HCT116 (cell line): ENCODE measurements at regions not wholly inside any gene's neighbourhood (a gene's known extent, or its start where the extent isn't known, plus 50 kb on each side); places are given as distances from the start of the nearest gene placed in this dataset.

ENCODE experiments used
- ATAC-seq: fragments of 200-7000 bp; cut with Tn5 transposase; 2 replicates; pipeline ENCODE4 v1.9.1; 2020; ENCODE audit warnings: mild to moderate bottlenecking, moderate library complexity
- BruUV-seq: library from RNA; stranded (reverse); fragments of 400-500 nt; replicated peaks from 2 replicates; lab custom pipeline; 2021; lab: Mats Ljungman, UMichigan
- CTCF ChIA-PET: fragments of 300-600 bp; sonication (Branson Sonifier 250); formaldehyde crosslinking; loops from one replicate; lab custom pipeline; 2021; ENCODE audit warnings: antibody characterized with exemption; lab: Charles Lee
- POLR2A ChIA-PET: fragments of 300-600, 350-600 bp; sonication (Branson Sonifier 250); formaldehyde crosslinking; loops from one replicate; lab custom pipeline; 2021; ENCODE audit warnings: antibody characterized with exemption; lab: Charles Lee
- RAD21 ChIA-PET, 2 experiments: fragments of 300-600 bp; sonication (Branson Sonifier 250); formaldehyde crosslinking; loops; one replicate each; lab custom pipeline; 2023; ENCODE audit warnings: low total read pairs in 2 of 2; ENCODE audit not compliant: uncharacterized antibody in 2 of 2, unreplicated experiment in 2 of 2, low non-redundant PET in 1 of 2; lab: Charles Lee
- DNase-seq: peaks from one replicate; pipeline ENCODE4 v3.0.0-alpha.2; 2010; ENCODE audit warnings: low read depth, low spot score
- H2AFZ ChIP-seq: fragments of 200-600 bp; shearing (Covaris generic), sonication (generic); 2 replicates; pipeline ENCODE4 v1.6.1; 2017; ENCODE audit warnings: low read depth, mixed run types, mixed read lengths, antibody characterized with exemption, low read length; ENCODE audit not compliant: poor library complexity, severe bottlenecking
- H3K27ac ChIP-seq: 2 replicates; pipeline ENCODE4 v1.5.1; 2012; ENCODE audit warnings: low read depth, low read length
- H3K27me3 ChIP-seq: fragments of 200-600 bp; sonication (generic); 2 replicates; pipeline ENCODE4 v1.6.1; 2016; ENCODE audit warnings: mixed run types, low read length, mixed read lengths; ENCODE audit not compliant: insufficient read depth
- H3K36me3 ChIP-seq, 2 experiments: fragments of 200-500 bp in 1 of 2; fragments of 200-600 bp in 1 of 2; sonication (Bioruptor generic) in 1 of 2; sonication (generic) in 1 of 2; 2 replicates each; pipeline versions ENCODE4 v1.5.1 to v1.6.1; 2014 to 2016; ENCODE audit warnings: low read length in 2 of 2, inconsistent platforms in 1 of 2, mixed read lengths in 1 of 2, mixed run types in 1 of 2; ENCODE audit not compliant: insufficient read depth in 2 of 2, control insufficient read depth in 1 of 2
- H3K4me1 ChIP-seq, 2 experiments: fragments of 200-600 bp in 1 of 2; sonication (generic) in 1 of 2; 2 replicates each; pipeline versions ENCODE4 v1.5.1 to v1.6.1; 2012 to 2017; ENCODE audit warnings: low read length in 2 of 2, inconsistent platforms in 1 of 2, mild to moderate bottlenecking in 1 of 2, mixed read lengths in 1 of 2, mixed run types in 1 of 2, moderate library complexity in 1 of 2; ENCODE audit not compliant: insufficient read depth in 2 of 2, control insufficient read depth in 1 of 2
- H3K4me2 ChIP-seq: fragments of 200-600 bp; sonication (generic); 2 replicates; pipeline ENCODE4 v1.6.1; 2017; ENCODE audit warnings: mixed run types, low read length, mixed read lengths
- H3K4me3 ChIP-seq, 2 experiments: fragments of 200-600 bp in 1 of 2; sonication (generic) in 1 of 2; replicated peaks in 1 of 2; 2 replicates each; pipeline ENCODE4 v1.5.1; 2011 to 2016; ENCODE audit warnings: low read length in 2 of 2, control low read depth in 1 of 2, low read depth in 1 of 2, mild to moderate bottlenecking in 1 of 2, mixed read lengths in 1 of 2, mixed run types in 1 of 2
- H3K79me2 ChIP-seq: fragments of 200-600 bp; sonication (generic); 2 replicates; pipeline ENCODE4 v1.6.1; 2017; ENCODE audit warnings: mild to moderate bottlenecking, mixed run types, low read length, moderate library complexity, mixed read lengths; ENCODE audit not compliant: insufficient read depth
- H3K9ac ChIP-seq: fragments of 200-600 bp; sonication (generic); 2 replicates; pipeline ENCODE4 v1.6.1; 2016; ENCODE audit warnings: low read length, mixed read lengths
- H3K9me2 ChIP-seq: fragments of 200-600 bp; sonication (generic), shearing (Covaris generic); 2 replicates; pipeline ENCODE4 v1.6.1; 2017; ENCODE audit warnings: mixed run types, mild to moderate bottlenecking, moderate library complexity; ENCODE audit not compliant: insufficient read depth
- H3K9me3 ChIP-seq, 2 experiments: fragments of 200-500 bp in 1 of 2; fragments of 200-600 bp in 1 of 2; sonication (Bioruptor generic) in 1 of 2; sonication (generic) in 1 of 2; 2 replicates each; pipeline ENCODE4 v1.6.1; 2014 to 2017; ENCODE audit warnings: low read length in 2 of 2, mixed read lengths in 2 of 2, inconsistent platforms in 1 of 2, low read depth in 1 of 2, mild to moderate bottlenecking in 1 of 2, mixed run types in 1 of 2, moderate library complexity in 1 of 2; ENCODE audit not compliant: control insufficient read depth in 1 of 2, insufficient read depth in 1 of 2
- H4K20me1 ChIP-seq: fragments of 200-600 bp; sonication (generic), shearing (Covaris generic); 2 replicates; pipeline ENCODE4 v1.6.1; 2017; ENCODE audit warnings: mixed run types, mild to moderate bottlenecking, moderate library complexity; ENCODE audit not compliant: insufficient read depth
- ATF3 ChIP-seq: IDR thresholded peaks from 2 replicates; pipeline ENCODE4 v1.6.1; 2012
- CBX3 ChIP-seq: IDR thresholded peaks from 2 replicates; pipeline ENCODE4 v1.6.1; 2012; ENCODE audit warnings: low read depth
- CEBPB ChIP-seq: IDR thresholded peaks from 2 replicates; pipeline ENCODE4 v1.6.1; 2012; ENCODE audit warnings: low read depth
- FOSL1 ChIP-seq: IDR thresholded peaks from 2 replicates; pipeline ENCODE4 v1.6.1; 2012; ENCODE audit warnings: low read depth
- MAX ChIP-seq: IDR thresholded peaks from 2 replicates; pipeline ENCODE4 v1.6.1; 2012
- POLR2A ChIP-seq: IDR thresholded peaks from 2 replicates; pipeline ENCODE4 v1.7.0; 2011; ENCODE audit warnings: borderline replicate concordance; ENCODE audit not compliant: insufficient read depth, insufficient read length; ENCODE audit errors: extremely low read depth
- SIN3A ChIP-seq: IDR thresholded peaks from 2 replicates; pipeline ENCODE4 v1.6.1; 2012; ENCODE audit warnings: low read depth
- intact Hi-C: fragments of 100-400 bp; cut with micrococcal nuclease; formaldehyde crosslinking; loops from 2 replicates; pipeline ENCODE4 v1.10.0; 2022

- BruUV-seq, result no TSS peak
- RAD21 ChIA-PET, result no interaction called here
- Histone ChIP-seq H3K27me3 (no peaks in the 10 kb centered on the region), H3K79me2 (no peaks in the 10 kb centered on the region), H3K4me1 (no peaks in the 10 kb centered on the region), H3K36me3 (no peaks in the 10 kb centered on the region), H2AFZ (no peak overlapping the region), H3K4me2 (no peak overlapping the region), H3K9me2 (no peaks in the 10 kb centered on the region), H3K4me3 (no peak overlapping the region), H3K9me3 (peaks cover 4 to 9% of the 10 kb centered on the region in 2 experiments; a peak in 2 of 4 replicates), H4K20me1 (no peaks in the 10 kb centered on the region), H3K27ac (no peak overlapping the region), H3K9ac (no peak overlapping the region)
- POLR2A ChIA-PET, result no interaction called here
- intact Hi-C loops, result no loop called here
- TF ChIP-seq ATF3 (no peak), MAX (no peak), FOSL1 (no peak), POLR2A (no peak), SIN3A (no peak)
- no peak for ATAC-seq
- CTCF ChIA-PET, result no interaction called here
- no peak for DNase-seq
Measured at GRCh38 chr4:23558101-23558500, 331.7 kb downstream of the PPARGC1A start.

GRCh38 chr4:23547601-23548000, 342.2 kb downstream of the PPARGC1A start:
- no peak for TF ChIP-seq SIN3A
- no peak for TF ChIP-seq CBX3
- no peak for TF ChIP-seq CEBPB

More at GRCh38 chr4:23547601-23548000, 342.2 kb downstream of the PPARGC1A start:
- Histone ChIP-seq H3K36me3 (no peaks in the 10 kb centered on the region), H3K27ac (no peak overlapping the region), H3K4me2 (no peak overlapping the region), H3K4me3 (no peak overlapping the region), H3K79me2 (no peaks in the 10 kb centered on the region), H3K4me1 (no peaks in the 10 kb centered on the region), H4K20me1 (no peaks in the 10 kb centered on the region), H3K9me3 (peaks cover 7 to 12% of the 10 kb centered on the region in 2 experiments; a peak in 2 of 4 replicates), H3K27me3 (no peaks in the 10 kb centered on the region), H2AFZ (no peak overlapping the region), H3K9me2 (no peaks in the 10 kb centered on the region), H3K9ac (no peak overlapping the region)
- intact Hi-C loops, result no loop called here
- DNase-seq, result no peak
- RAD21 ChIA-PET, result no interaction called here
- POLR2A ChIA-PET, result no interaction called here
- BruUV-seq, result no TSS peak
- CTCF ChIA-PET, result no interaction called here
- ATAC-seq, result no peak
